Common myeloid progenitor, CD34-positive (primary cell): ENCODE measurements at regions not wholly inside any gene's neighbourhood (a gene's known extent, or its start where the extent isn't known, plus 50 kb on each side); places are given as distances from the start of the nearest gene placed in this dataset.
"Not testable (repeated sequence)": the region's sequence is repeated elsewhere in the genome, so short reads cannot be mapped to it uniquely, and the experiment has no call there.

Source experiments
- CTCF ChIA-PET: fragments of 350-600 bp; sonication (Branson Sonifier 250); formaldehyde crosslinking; loops from one replicate; lab custom pipeline; 2021; ENCODE audit warnings: antibody characterized with exemption; lab: Charles Lee
- POLR2A ChIA-PET: fragments of 350-600 bp; sonication (Branson Sonifier 250); formaldehyde crosslinking; loops from one replicate; lab custom pipeline; 2021; ENCODE audit warnings: antibody characterized with exemption; lab: Charles Lee
- DNase-seq, 3 donors: peaks; one replicate each; pipeline versions ENCODE4 v3.0.0 to v3.0.0-alpha.2; 2013
- H3K27ac ChIP-seq, 2 experiments: 1 replicate in 1 of 2; 2 replicates in 1 of 2; pipeline ENCODE4 v1.7.0; 2013; ENCODE audit warnings: inconsistent platforms in 2 of 2, low read length in 2 of 2, mild to moderate bottlenecking in 2 of 2, low read depth in 1 of 2, moderate library complexity in 1 of 2; ENCODE audit not compliant: severe bottlenecking in 2 of 2, insufficient read depth in 1 of 2, poor library complexity in 1 of 2
- H3K27me3 ChIP-seq, 5 experiments: replicated peaks in 2 of 5; 1 replicate in 3 of 5; 2 replicates in 2 of 5; pipeline versions ENCODE4 v1.6.1 to v1.7.0; 2013; ENCODE audit warnings: low read length in 4 of 5, mild to moderate bottlenecking in 2 of 5, moderate library complexity in 2 of 5, inconsistent platforms in 1 of 5; ENCODE audit not compliant: insufficient read depth in 5 of 5, control insufficient read depth in 4 of 5
- H3K36me3 ChIP-seq, 4 experiments: 1 replicate in 2 of 4; 2 replicates in 2 of 4; pipeline versions ENCODE4 v1.6.1 to v1.7.0; 2013; ENCODE audit warnings: low read length in 3 of 4, control low read depth in 1 of 4, mild to moderate bottlenecking in 1 of 4; ENCODE audit not compliant: control insufficient read depth in 4 of 4, insufficient read depth in 4 of 4
- H3K4me1 ChIP-seq, 4 experiments: 1 replicate in 3 of 4; 2 replicates in 1 of 4; pipeline versions ENCODE4 v1.6.1 to v1.7.1; 2013; ENCODE audit warnings: low read length in 3 of 4, mild to moderate bottlenecking in 3 of 4, control low read depth in 1 of 4, inconsistent platforms in 1 of 4, moderate library complexity in 1 of 4; ENCODE audit not compliant: control insufficient read depth in 4 of 4, insufficient read depth in 4 of 4; ENCODE audit errors: control extremely low read depth in 1 of 4
- H3K4me3 ChIP-seq, 7 experiments: 1 replicate in 4 of 7; 2 replicates in 3 of 7; pipeline versions ENCODE4 v1.5.1 to v1.7.0; 2013; ENCODE audit warnings: mild to moderate bottlenecking in 7 of 7, low read length in 6 of 7, moderate library complexity in 6 of 7, inconsistent platforms in 2 of 7, low read depth in 2 of 7, control low read depth in 1 of 7; ENCODE audit not compliant: insufficient read depth in 4 of 7, control insufficient read depth in 1 of 7; ENCODE audit errors: extremely low read depth in 1 of 7
- H3K9me3 ChIP-seq, 5 experiments: 1 replicate in 4 of 5; 2 replicates in 1 of 5; pipeline versions ENCODE4 v1.6.1 to v1.7.1; 2013; ENCODE audit warnings: low read length in 4 of 5, mild to moderate bottlenecking in 2 of 5, inconsistent platforms in 1 of 5, low read depth in 1 of 5, moderate library complexity in 1 of 5; ENCODE audit not compliant: control insufficient read depth in 4 of 5, insufficient read depth in 2 of 5; ENCODE audit errors: control extremely low read depth in 1 of 5
- WGBS: methylation state at CpG from one replicate; pipeline ENCODE4 v1.1.5; 2013; ENCODE audit not compliant: insufficient coverage; 5-methylcytosine and 5-hydroxymethylcytosine counted together

GRCh38 chr16:26863931-26864330, 202.8 kb upstream of the C16orf82 start:
- no peaks in the 10 kb centered on the region for H3K36me3 ChIP-seq
- DNase-seq, result no peak
- H3K27me3 ChIP-seq, result no peaks in the 10 kb centered on the region
- H3K9me3 ChIP-seq, result peaks cover 0 to 12% (median 3%) of the 10 kb centered on the region in 5 experiments
- no peaks in the 10 kb centered on the region for H3K4me1 ChIP-seq
- H3K4me3 ChIP-seq, result no peak overlapping the region
- CTCF ChIA-PET, result no interaction called here
- no peak overlapping the region for H3K27ac ChIP-seq
- WGBS, result 74% methylated on average over 2 of the region's 3 CpGs
- POLR2A ChIA-PET, result no interaction called here

- H3K36me3 ChIP-seq, H3K4me1 ChIP-seq, DNase-seq, CTCF ChIA-PET, H3K4me3 ChIP-seq, H3K9me3 ChIP-seq, POLR2A ChIA-PET, H3K27ac ChIP-seq, H3K27me3 ChIP-seq: not testable (repeated sequence)
- 96% methylated on average over 3 of the region's 5 CpGs for WGBS
Measured at GRCh38 chr16:26874318-26874717, 192.4 kb upstream of the C16orf82 start.

- no peaks in the 10 kb centered on the region for H3K4me1 ChIP-seq
- H3K4me3 ChIP-seq, result no peak overlapping the region
- H3K27ac ChIP-seq, result no peak overlapping the region
- H3K9me3 ChIP-seq, result peaks cover 0 to 7% (median 0%) of the 10 kb centered on the region in 5 experiments
- ChIA-PET POLR2A (no interaction called here), CTCF (no interaction called here)
- H3K27me3 ChIP-seq, result no peaks in the 10 kb centered on the region
- DNase-seq, result no peak
- WGBS, result 100% methylated on average over 1 of the region's 3 CpGs
- H3K36me3 ChIP-seq, result no peaks in the 10 kb centered on the region
Measured at GRCh38 chr16:26877421-26877820, 189.3 kb upstream of the C16orf82 start.

- peaks cover 0 to 6% (median 0%) of the 10 kb centered on the region in 5 experiments for H3K9me3 ChIP-seq
- 86% methylated on average over 1 of the region's 1 CpG for WGBS
- DNase-seq, result no peak
- ChIA-PET CTCF (no interaction called here), POLR2A (no interaction called here)
- H3K27ac ChIP-seq, result no peak overlapping the region
- no peak overlapping the region for H3K4me3 ChIP-seq
- no peaks in the 10 kb centered on the region for H3K4me1 ChIP-seq
- no peaks in the 10 kb centered on the region for H3K36me3 ChIP-seq
- no peaks in the 10 kb centered on the region for H3K27me3 ChIP-seq
Measured at GRCh38 chr16:26885674-26886073, 181.1 kb upstream of the C16orf82 start.

GRCh38 chr16:26889740-26890139, 177.0 kb upstream of the C16orf82 start:
- no peak overlapping the region for H3K27ac ChIP-seq
- peaks cover 0 to 4% (median 0%) of the 10 kb centered on the region in 5 experiments for H3K9me3 ChIP-seq
- CTCF ChIA-PET, result no interaction called here
- 100% methylated on average over 1 of the region's 2 CpGs for WGBS
- H3K4me3 ChIP-seq, result no peak overlapping the region
- no peaks in the 10 kb centered on the region for H3K27me3 ChIP-seq
- H3K36me3 ChIP-seq, result no peaks in the 10 kb centered on the region
- POLR2A ChIA-PET, result no interaction called here
- H3K4me1 ChIP-seq, result no peaks in the 10 kb centered on the region
- no peak for DNase-seq

GRCh38 chr16:26898200-26898599, 168.5 kb upstream of the C16orf82 start:
- Histone ChIP-seq H3K27ac (no peak overlapping the region), H3K9me3 (no peaks in the 10 kb centered on the region), H3K27me3 (no peaks in the 10 kb centered on the region), H3K36me3 (no peaks in the 10 kb centered on the region), H3K4me1 (no peaks in the 10 kb centered on the region), H3K4me3 (no peak overlapping the region)
- ChIA-PET CTCF (no interaction called here), POLR2A (no interaction called here)
- DNase-seq, result no peak

GRCh38 chr16:26901196-26901861, 165.4 kb upstream of the C16orf82 start:
- no peak overlapping the region for H3K27ac ChIP-seq
- no peaks in the 10 kb centered on the region for H3K9me3 ChIP-seq
- no peaks in the 10 kb centered on the region for H3K36me3 ChIP-seq
- ChIA-PET CTCF (no interaction called here), POLR2A (no interaction called here)
- WGBS, result 100% methylated on average over 5 of the region's 6 CpGs
- H3K4me1 ChIP-seq, result no peaks in the 10 kb centered on the region
- DNase-seq, result no peak
- H3K27me3 ChIP-seq, result no peaks in the 10 kb centered on the region
- no peak overlapping the region for H3K4me3 ChIP-seq
